ENCODE measurements at regions not wholly inside any gene's neighbourhood (a gene's known extent, or its start where the extent isn't known, plus 50 kb on each side); places are given as distances from the start of the nearest gene placed in this dataset.

- under 1% methylated on average over 18 of the region's 18 CpGs for WGBS (ENCODE audit: insufficient coverage, low coverage, missing lambda C conversion rate)
- POLR2A ChIA-PET: no interaction called here
- no peaks in the 10 kb centered on the region for H3K9me3 ChIP-seq (replicated peaks; ENCODE audit: control insufficient read depth, insufficient read depth, low read depth, low read length)
- no peak overlapping the region for H2AFZ ChIP-seq (ENCODE audit: low read depth, low read length)
- H3K27ac ChIP-seq (ENCODE audit: extremely low read depth, low read depth, low read length): no peak overlapping the region
- H3K79me2 ChIP-seq (ENCODE audit: control insufficient read depth, insufficient read depth, low read length): no peaks in the 10 kb centered on the region
- BruUV-seq (replicated peaks): no TSS peak
- no peaks in the 10 kb centered on the region for H3K9me1 ChIP-seq (ENCODE audit: control insufficient read depth, insufficient read depth, low read length)
- no peaks in the 10 kb centered on the region for H3K4me1 ChIP-seq (replicated peaks in 1 of 2; ENCODE audit: control insufficient read depth in 2 of 2, insufficient read depth in 2 of 2, low read length in 2 of 2)
- H3K27me3 ChIP-seq (ENCODE audit: control insufficient read depth in 2 of 2, insufficient read depth in 2 of 2, low read length in 2 of 2): peaks cover 0 to 16% of the 10 kb centered on the region in 2 experiments; a peak in 3 of 5 replicates
- H3K36me3 ChIP-seq (ENCODE audit: control insufficient read depth, insufficient read depth, low read length): no peaks in the 10 kb centered on the region
- DNase-seq (ENCODE audit: extremely low read depth in 1 of 4, low spot score in 3 of 4): no peak
- H4K20me1 ChIP-seq (replicated peaks; ENCODE audit: control insufficient read depth, insufficient read depth, low read length): no peaks in the 10 kb centered on the region; the same call in 1 of the 2 replicates
- H3K9ac ChIP-seq (ENCODE audit: insufficient read depth in 1 of 2, low read depth in 2 of 2, low read length in 2 of 2): no peak overlapping the region
- in situ Hi-C loops (cut with MboI): no loop called here
- FAIRE-seq: no peak
- TF ChIP-seq IRF9 (tag; IDR thresholded peaks at IDR 0.05) (no peak), ATF2 (CRISPR knock-in tag; IDR thresholded peaks at IDR 0.05) (no peak), PPARD (CRISPR knock-in tag; IDR thresholded peaks at IDR 0.05) (no peak), POU5F1 (IDR thresholded peaks at IDR 0.05; ENCODE audit: borderline replicate concordance, low read depth, low read length, partially characterized antibody) (no peak)
- CTCF ChIA-PET (ENCODE audit: low intra/inter-chr PET ratio): no interaction called here
- H3K4me3 ChIP-seq: no peak overlapping the region
- intact Hi-C loops (cut with micrococcal nuclease): no loop called here
- no peak overlapping the region for H3K4me2 ChIP-seq (ENCODE audit: insufficient read depth, low read length)
- ATAC-seq: no peak
Measured at GRCh38 chr9:135192686-135193085, 105.2 kb downstream of the OLFM1 start.

Data from K562 (cell line).